SK-N-SH (cell line): ENCODE measurements at regions not wholly inside any gene's neighbourhood (a gene's known extent, or its start where the extent isn't known, plus 50 kb on each side); places are given as distances from the start of the nearest gene placed in this dataset.

ENCODE experiments used
- CHD2 ChIP-seq: fragments of 150-350 bp; IDR thresholded peaks from 2 replicates; pipeline ENCODE4 v1.6.1; 2018; ENCODE audit warnings: low read length; ENCODE audit not compliant: partially characterized antibody
- ELF1 ChIP-seq: IDR thresholded peaks from 2 replicates; pipeline ENCODE4 v1.4.0; 2012
- EP300 ChIP-seq, 2 experiments: IDR thresholded peaks; 2 replicates each; pipeline versions ENCODE4 v1.4.0 to v1.6.1; 2012; ENCODE audit warnings: borderline replicate concordance in 1 of 2, low read depth in 1 of 2, low read length in 1 of 2
- FOSL2 ChIP-seq: IDR thresholded peaks from 2 replicates; pipeline ENCODE4 v1.4.0; 2012; ENCODE audit warnings: low read depth, mild to moderate bottlenecking, moderate library complexity, borderline replicate concordance
- FOXJ3 ChIP-seq: sonication (generic); formaldehyde crosslinking; IDR thresholded peaks from 2 replicates; pipeline ENCODE4 v1.5.1; 2020; ENCODE audit warnings: mild to moderate bottlenecking, missing genetic modification reagents
- FOXM1 ChIP-seq: IDR thresholded peaks from 2 replicates; pipeline ENCODE4 v1.4.0; 2012; ENCODE audit warnings: low read depth, mild to moderate bottlenecking
- GABPA ChIP-seq: IDR thresholded peaks from 2 replicates; pipeline ENCODE4 v1.4.0; 2012; ENCODE audit warnings: low read depth, mild to moderate bottlenecking
- GATA2 ChIP-seq: sonication (generic); formaldehyde crosslinking; IDR thresholded peaks from 2 replicates; pipeline ENCODE4 v1.5.0; 2020; ENCODE audit warnings: mild to moderate bottlenecking, missing genetic modification reagents
- IRF3 ChIP-seq: fragments of 150-350 bp; IDR thresholded peaks from 2 replicates; pipeline ENCODE4 v1.6.1; 2016; ENCODE audit warnings: mild to moderate bottlenecking, low read depth, low read length
- MAX ChIP-seq: IDR thresholded peaks from 2 replicates; pipeline ENCODE4 v1.4.0; 2012; ENCODE audit warnings: low read depth
- MXI1 ChIP-seq: IDR thresholded peaks from 2 replicates; pipeline ENCODE4 v1.6.1; 2012; ENCODE audit warnings: mild to moderate bottlenecking, low read depth, low read length, improper control_type of control experiment
- POLR2AphosphoS5 ChIP-seq: IDR thresholded peaks from 2 replicates; pipeline ENCODE4 v1.6.1; 2012; ENCODE audit warnings: low read depth, low read length
- RCOR1 ChIP-seq: fragments of 150-350 bp; IDR thresholded peaks from 2 replicates; pipeline ENCODE4 v1.6.1; 2017; ENCODE audit warnings: antibody characterized with exemption, low read length
- RFX5 ChIP-seq: IDR thresholded peaks from 2 replicates; pipeline ENCODE4 v1.6.1; 2012; ENCODE audit warnings: mild to moderate bottlenecking, improper control_type of control experiment, low read length
- RXRA ChIP-seq: IDR thresholded peaks from 2 replicates; pipeline ENCODE4 v1.4.0; 2012; ENCODE audit warnings: low read depth, mild to moderate bottlenecking, borderline replicate concordance
- SIN3A ChIP-seq: IDR thresholded peaks from 2 replicates; pipeline ENCODE4 v1.6.1; 2012; ENCODE audit warnings: low read depth, mild to moderate bottlenecking, low read length, moderate library complexity, borderline replicate concordance
- SMC3 ChIP-seq: IDR thresholded peaks from 2 replicates; pipeline ENCODE4 v1.6.1; 2012; ENCODE audit warnings: low read depth, low read length, improper control_type of control experiment
- TAF1 ChIP-seq: IDR thresholded peaks from 2 replicates; pipeline ENCODE4 v1.6.1; 2012; ENCODE audit warnings: low read depth, mild to moderate bottlenecking, low read length, moderate library complexity, borderline replicate concordance
- TEAD4 ChIP-seq: IDR thresholded peaks from 2 replicates; pipeline ENCODE4 v1.4.0; 2012; ENCODE audit warnings: mild to moderate bottlenecking, borderline replicate concordance; ENCODE audit not compliant: insufficient read depth
- USF1 ChIP-seq: IDR thresholded peaks from 2 replicates; pipeline ENCODE4 v1.4.0; 2012; ENCODE audit warnings: low read depth, borderline replicate concordance
- USF2 ChIP-seq: fragments of 150-350 bp; IDR thresholded peaks from 2 replicates; pipeline ENCODE4 v1.6.1; 2017; ENCODE audit warnings: antibody characterized with exemption, low read length, low read depth, borderline replicate concordance

- TF ChIP-seq IRF3 = no peak
- TF ChIP-seq TEAD4 = no peak
- TF ChIP-seq RFX5 = peak; percentile 64; the same call in 1 of the 2 replicates
- no peak for TF ChIP-seq POLR2AphosphoS5
- no peak for TF ChIP-seq ELF1
- no peak for TF ChIP-seq CHD2
- no peak for TF ChIP-seq MAX
- no peak for TF ChIP-seq MXI1
- TF ChIP-seq TAF1 = no peak
- TF ChIP-seq SMC3 = no peak
- TF ChIP-seq USF1 = no peak
- no peak for TF ChIP-seq FOXM1
- TF ChIP-seq RXRA = no peak
- peak; percentile 28; the same call in 1 of the 2 replicates for TF ChIP-seq GATA2 (CRISPR knock-in tag)
- no peak for TF ChIP-seq GABPA
- TF ChIP-seq SIN3A = no peak
- TF ChIP-seq USF2 = no peak
- TF ChIP-seq FOSL2 = no peak
- no peak for TF ChIP-seq FOXJ3 (CRISPR knock-in tag)
- TF ChIP-seq EP300 (IDR thresholded peaks at IDR 0.05; ENCODE audit: borderline replicate concordance in 1 of 2, low read depth in 1 of 2, low read length in 1 of 2) = 0 out of 4 replicates have a peak, but pooled peaks of 1 of the 2 experiments have one; percentile 13
- TF ChIP-seq RCOR1 = no peak
- TF ChIP-seq, all 33 proteins: peak for 7
Observed at GRCh38 chr17:77419547-77420094, 278.9 kb downstream of the SEC14L1 start (continued).
